ENCODE measurements at regions not wholly inside any gene's neighbourhood (a gene's known extent, or its start where the extent isn't known, plus 50 kb on each side); places are given as distances from the start of the nearest gene placed in this dataset.

- TF ChIP-seq CREB1 (IDR thresholded peaks at IDR 0.05; ENCODE audit: low read depth) (no peak), REST (IDR thresholded peaks at IDR 0.05; ENCODE audit: low read depth) (no peak)
Measured at GRCh38 chr5:107153283-107153682, 517.5 kb downstream of the EFNA5 start.
